AG04450 (cell line): ENCODE measurements at regions not wholly inside any gene's neighbourhood (a gene's known extent, or its start where the extent isn't known, plus 50 kb on each side); places are given as distances from the start of the nearest gene placed in this dataset.

Source experiments
- CTCF ChIA-PET: fragments of 300-600, 350-600 bp; formaldehyde crosslinking; extraction: SDS; loops from one replicate; lab custom pipeline; 2022; ENCODE audit warnings: antibody characterized with exemption, inconsistent platforms; lab: Charles Lee
- POLR2A ChIA-PET: fragments of 350-600 bp; formaldehyde crosslinking; extraction: SDS; loops from one replicate; lab custom pipeline; 2021; ENCODE audit warnings: antibody characterized with exemption, inconsistent platforms; lab: Yijun Ruan, JAX
- DNase-seq: peaks from one replicate; pipeline ENCODE4 v3.0.0-alpha.2; 2011; ENCODE audit warnings: low read depth, low spot score
- H3K27ac ChIP-seq: one replicate; pipeline ENCODE4 v1.5.1; 2012; ENCODE audit warnings: low read depth, low read length, control low read depth
- H3K27me3 ChIP-seq: one replicate; pipeline ENCODE4 v1.6.0; 2012; ENCODE audit warnings: low read length; ENCODE audit not compliant: control insufficient read depth, insufficient read depth
- H3K4me3 ChIP-seq: 2 replicates; pipeline ENCODE4 v1.5.1; 2011; ENCODE audit warnings: mild to moderate bottlenecking, low read depth, low read length, control low read depth
- H3K9me3 ChIP-seq: 2 replicates; pipeline ENCODE4 v1.5.1; 2012; ENCODE audit warnings: low read length; ENCODE audit not compliant: control insufficient read depth, insufficient read depth
- TF ChIP-seq, protein P1 (sequence below): IDR thresholded peaks from 2 replicates; pipeline ENCODE4 v1.5.1; 2011; ENCODE audit warnings: low read depth, low read length, control low read depth, inconsistent platforms

DNA sequence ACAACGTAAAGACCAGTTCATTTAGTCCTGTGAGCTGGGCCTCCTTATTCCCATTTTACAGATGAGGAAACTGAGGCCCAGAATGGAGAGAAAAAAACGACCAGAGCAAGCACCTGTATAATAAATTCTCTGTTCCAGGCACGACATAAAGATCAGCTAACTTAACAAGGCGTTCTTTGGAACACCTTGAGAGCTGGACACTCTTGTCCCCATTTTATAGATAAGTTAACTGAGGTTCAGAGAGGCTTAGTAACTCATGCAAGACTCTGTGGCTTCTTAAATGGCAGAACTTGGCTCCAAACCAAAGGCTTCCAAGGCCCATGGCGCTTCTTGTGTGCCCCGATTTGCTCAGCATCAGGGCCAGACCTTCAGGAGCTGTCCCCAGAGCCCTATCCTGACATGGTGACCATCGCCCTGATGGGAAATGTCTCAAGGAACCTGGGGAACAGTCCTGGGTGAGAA, 142.1 kb downstream of the VEGFA start:
- ChIA-PET POLR2A (no interaction called here), CTCF (interaction anchor here (0.6 kb wide), 1 partner anchor 163 kb away, joined by 3 read pairs; no protein-coding TSS in a partner anchor)
- H3K27ac ChIP-seq: no peak overlapping the region
- no peak overlapping the region for H3K4me3 ChIP-seq
- peaks cover 4% of the 10 kb centered on the region for H3K27me3 ChIP-seq
- no peaks in the 10 kb centered on the region for H3K9me3 ChIP-seq
- TF ChIP-seq, protein P1, sequence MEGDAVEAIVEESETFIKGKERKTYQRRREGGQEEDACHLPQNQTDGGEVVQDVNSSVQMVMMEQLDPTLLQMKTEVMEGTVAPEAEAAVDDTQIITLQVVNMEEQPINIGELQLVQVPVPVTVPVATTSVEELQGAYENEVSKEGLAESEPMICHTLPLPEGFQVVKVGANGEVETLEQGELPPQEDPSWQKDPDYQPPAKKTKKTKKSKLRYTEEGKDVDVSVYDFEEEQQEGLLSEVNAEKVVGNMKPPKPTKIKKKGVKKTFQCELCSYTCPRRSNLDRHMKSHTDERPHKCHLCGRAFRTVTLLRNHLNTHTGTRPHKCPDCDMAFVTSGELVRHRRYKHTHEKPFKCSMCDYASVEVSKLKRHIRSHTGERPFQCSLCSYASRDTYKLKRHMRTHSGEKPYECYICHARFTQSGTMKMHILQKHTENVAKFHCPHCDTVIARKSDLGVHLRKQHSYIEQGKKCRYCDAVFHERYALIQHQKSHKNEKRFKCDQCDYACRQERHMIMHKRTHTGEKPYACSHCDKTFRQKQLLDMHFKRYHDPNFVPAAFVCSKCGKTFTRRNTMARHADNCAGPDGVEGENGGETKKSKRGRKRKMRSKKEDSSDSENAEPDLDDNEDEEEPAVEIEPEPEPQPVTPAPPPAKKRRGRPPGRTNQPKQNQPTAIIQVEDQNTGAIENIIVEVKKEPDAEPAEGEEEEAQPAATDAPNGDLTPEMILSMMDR: no peak
- no peak for DNase-seq

DNA sequence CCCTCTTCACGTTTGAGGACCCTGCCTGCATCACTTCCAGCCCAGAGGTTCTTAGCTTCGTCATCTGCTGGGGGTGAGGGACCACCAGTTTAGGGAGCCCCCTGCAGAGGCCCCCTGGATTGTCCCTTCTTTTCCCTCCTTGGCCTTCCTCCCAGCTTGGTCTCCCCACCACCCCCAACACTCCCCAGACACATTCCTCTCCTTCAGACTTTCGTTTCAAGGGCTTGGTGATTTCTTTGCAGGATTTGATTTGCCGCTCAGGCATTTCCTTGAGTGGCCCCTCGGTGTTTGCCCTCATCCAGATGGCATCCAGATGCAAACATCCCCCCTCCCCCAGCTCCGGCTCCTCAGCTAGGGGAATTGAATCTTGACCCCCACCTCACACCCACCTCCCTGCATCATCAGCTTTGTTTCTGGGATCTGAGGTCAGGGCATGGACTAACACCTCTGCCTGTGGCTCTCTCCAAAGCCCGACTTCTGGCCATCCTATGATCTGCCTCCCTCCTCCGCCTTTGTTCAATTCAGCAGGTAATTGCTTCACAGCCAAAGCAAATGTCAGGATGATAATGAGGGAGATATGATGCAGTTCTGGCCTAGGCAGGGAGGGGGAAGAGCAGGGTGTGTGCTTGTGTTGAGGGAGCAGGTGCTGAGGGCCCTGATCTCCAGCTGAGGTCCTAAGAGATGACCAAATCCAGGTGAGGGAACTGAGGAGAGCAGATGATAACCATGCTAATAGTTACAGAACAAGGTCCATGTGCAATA, 141.5 kb downstream of the VEGFA start:
- Histone ChIP-seq H3K9me3 (no peaks in the 10 kb centered on the region), H3K27ac (peak overlapping the region; percentile 65), H3K4me3 (no peak overlapping the region), H3K27me3 (peaks cover 4% of the 10 kb centered on the region)
- DNase-seq: no peak
- TF ChIP-seq, protein P1: no peak
- ChIA-PET CTCF (interaction anchor here (0.6 kb wide), 1 partner anchor 163 kb away, joined by 3 read pairs; no protein-coding TSS in a partner anchor), POLR2A (no interaction called here)

DNA sequence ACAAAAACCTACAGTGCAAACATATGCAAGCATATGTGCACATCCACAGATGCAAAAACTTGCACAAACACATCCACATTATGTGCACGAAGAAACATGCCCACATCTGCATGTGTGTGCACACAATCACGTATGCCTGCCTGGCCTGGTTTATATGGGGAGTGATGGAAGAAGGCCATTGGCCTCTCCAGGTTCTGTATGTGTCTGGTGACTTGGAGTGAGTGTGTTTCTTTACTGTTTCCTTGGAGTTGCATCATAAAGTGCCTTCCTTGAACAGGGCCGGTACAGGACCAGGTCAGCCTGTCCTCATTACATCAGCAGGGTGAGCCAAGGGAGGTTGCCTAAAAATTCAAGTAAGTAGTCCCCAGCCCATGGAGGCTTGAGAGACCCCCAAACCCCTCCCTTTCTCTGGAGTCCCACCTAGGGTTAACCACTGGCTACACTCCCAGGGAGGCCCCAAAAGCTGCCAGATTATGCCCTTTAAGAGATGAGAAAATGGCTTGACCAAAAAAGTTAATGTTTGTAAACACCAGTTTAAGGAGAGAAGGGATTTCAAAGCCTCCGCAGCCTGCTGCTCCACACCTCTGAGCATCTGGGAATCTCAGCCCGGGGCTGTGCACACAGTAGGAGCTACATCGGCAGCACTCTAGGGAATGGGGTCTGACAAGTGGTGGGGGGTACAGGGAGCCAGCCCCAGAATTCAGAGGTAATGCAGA, 140.8 kb downstream of the VEGFA start:
- peak; percentile 50 for DNase-seq
- Histone ChIP-seq H3K27ac (peak overlapping the region; percentile 65), H3K9me3 (no peaks in the 10 kb centered on the region), H3K4me3 (no peak overlapping the region), H3K27me3 (peaks cover 4% of the 10 kb centered on the region)
- TF ChIP-seq, protein P1: no peak
- CTCF ChIA-PET: no interaction called here
- POLR2A ChIA-PET: no interaction called here

DNA sequence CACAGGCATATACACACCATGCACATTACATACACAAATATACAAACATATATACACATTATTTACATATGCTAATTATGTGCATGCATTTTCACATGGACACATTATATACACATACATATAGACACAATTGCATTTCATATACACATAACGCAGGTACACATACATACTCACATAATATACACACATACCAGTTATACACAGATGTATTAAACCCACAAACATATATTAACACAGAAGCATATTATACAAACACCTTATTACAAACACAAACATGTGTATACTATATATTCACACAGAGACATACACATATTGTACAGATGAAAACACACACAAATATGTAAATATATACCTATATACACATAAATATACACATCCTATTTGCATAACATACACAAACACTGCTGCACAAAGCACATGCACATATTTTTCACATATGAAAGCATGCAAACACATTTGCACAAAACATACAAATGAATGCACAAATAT, 140.2 kb downstream of the VEGFA start:
- TF ChIP-seq, protein P1: no peak
- Histone ChIP-seq H3K4me3 (no peak overlapping the region), H3K27me3 (peaks cover 8% of the 10 kb centered on the region), H3K27ac (no peak overlapping the region), H3K9me3 (no peaks in the 10 kb centered on the region)
- no peak for DNase-seq
- POLR2A ChIA-PET: no interaction called here
- CTCF ChIA-PET: no interaction called here
